ENCODE measurements at regions not wholly inside any gene's neighbourhood (a gene's known extent, or its start where the extent isn't known, plus 50 kb on each side); places are given as distances from the start of the nearest gene placed in this dataset.

DNA sequence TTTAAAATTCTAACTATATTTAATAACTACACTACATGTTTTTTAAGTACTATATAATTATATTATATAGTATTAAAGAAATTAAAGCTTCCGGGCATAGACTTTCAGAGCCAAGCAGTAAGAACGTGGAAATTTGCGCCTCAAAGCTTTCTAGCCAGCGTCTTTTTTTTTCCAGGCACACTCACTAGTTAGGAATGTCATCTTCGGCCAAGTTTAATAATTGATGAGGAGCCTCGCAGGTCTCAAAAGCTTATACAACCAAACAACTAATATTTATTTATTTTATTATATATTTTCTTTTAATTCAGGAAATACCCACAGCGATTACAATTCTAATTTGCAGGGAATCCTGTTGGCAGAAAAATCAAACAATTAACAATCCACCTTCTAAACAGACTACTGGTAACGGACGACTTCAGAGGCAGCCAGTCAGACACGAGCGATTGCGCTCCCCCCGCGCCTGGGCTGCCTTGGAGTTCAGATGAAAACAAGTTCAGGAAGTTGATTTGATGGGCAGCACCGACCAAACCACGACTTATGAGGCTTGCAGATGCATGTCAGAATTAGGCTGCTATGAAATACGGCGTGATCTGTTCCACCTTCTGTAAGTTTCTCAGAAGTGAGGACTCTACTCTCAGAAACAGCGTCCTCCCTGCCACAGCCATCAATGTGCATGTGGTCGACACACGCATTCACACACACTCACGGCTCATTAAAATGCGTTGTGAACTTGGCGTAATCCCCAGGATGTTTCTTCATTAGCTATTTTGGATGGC is 431.8 kb upstream of the MGMT start:
- no peak for TF ChIP-seq CC2D1A (CRISPR knock-in tag; IDR thresholded peaks at IDR 0.05)
- TF ChIP-seq, protein P1, sequence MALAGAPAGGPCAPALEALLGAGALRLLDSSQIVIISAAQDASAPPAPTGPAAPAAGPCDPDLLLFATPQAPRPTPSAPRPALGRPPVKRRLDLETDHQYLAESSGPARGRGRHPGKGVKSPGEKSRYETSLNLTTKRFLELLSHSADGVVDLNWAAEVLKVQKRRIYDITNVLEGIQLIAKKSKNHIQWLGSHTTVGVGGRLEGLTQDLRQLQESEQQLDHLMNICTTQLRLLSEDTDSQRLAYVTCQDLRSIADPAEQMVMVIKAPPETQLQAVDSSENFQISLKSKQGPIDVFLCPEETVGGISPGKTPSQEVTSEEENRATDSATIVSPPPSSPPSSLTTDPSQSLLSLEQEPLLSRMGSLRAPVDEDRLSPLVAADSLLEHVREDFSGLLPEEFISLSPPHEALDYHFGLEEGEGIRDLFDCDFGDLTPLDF (CRISPR knock-in tag; IDR thresholded peaks at IDR 0.05): no peak
- TF ChIP-seq ZNF484 (CRISPR knock-in tag; IDR thresholded peaks at IDR 0.05; ENCODE audit: borderline replicate concordance, low read depth): no peak
- TF ChIP-seq STAG1 (CRISPR knock-in tag; IDR thresholded peaks at IDR 0.05): no peak
- TF ChIP-seq MZF1 (CRISPR knock-in tag; IDR thresholded peaks at IDR 0.05; ENCODE audit: borderline replicate concordance): no peak
- TF ChIP-seq POLR2AphosphoS5 (IDR thresholded peaks at IDR 0.05; ENCODE audit: low read depth, low read length): no peak
- no peak for TF ChIP-seq RAD21 (CRISPR knock-in tag; IDR thresholded peaks at IDR 0.05)

Measured in HepG2 (cell line).